Fibroblast of lung (primary cell): ENCODE measurements at regions not wholly inside any gene's neighbourhood (a gene's known extent, or its start where the extent isn't known, plus 50 kb on each side); places are given as distances from the start of the nearest gene placed in this dataset.

Experiments used
- DNase-seq, 2 donors: peaks; one replicate each; pipeline versions ENCODE4 v3.0.0 to v3.0.0-alpha.2; 2010; ENCODE audit warnings: low read depth in 2 of 2
- H2AFZ ChIP-seq: 2 replicates; pipeline ENCODE4 v1.5.1; 2012; ENCODE audit warnings: low read length, control low read depth, inconsistent platforms
- H3K27ac ChIP-seq: 2 replicates; pipeline ENCODE4 v1.5.1; 2011; ENCODE audit warnings: low read length, control low read depth; ENCODE audit not compliant: insufficient read depth
- H3K27me3 ChIP-seq: 2 replicates; pipeline ENCODE4 v1.5.1; 2011; ENCODE audit warnings: mild to moderate bottlenecking, low read length; ENCODE audit not compliant: control insufficient read depth, insufficient read depth
- H3K36me3 ChIP-seq: 2 replicates; pipeline ENCODE4 v1.5.1; 2011; ENCODE audit warnings: low read length; ENCODE audit not compliant: control insufficient read depth, insufficient read depth
- H3K4me1 ChIP-seq: 2 replicates; pipeline ENCODE4 v1.5.1; 2011; ENCODE audit warnings: low read length; ENCODE audit not compliant: control insufficient read depth, insufficient read depth; ENCODE audit errors: extremely low read depth
- H3K4me2 ChIP-seq: 2 replicates; pipeline ENCODE4 v1.5.1; 2011; ENCODE audit warnings: low read length, control low read depth; ENCODE audit not compliant: insufficient read depth; ENCODE audit errors: extremely low read depth
- H3K4me3 ChIP-seq, 4 experiments: fragments of 200-600 bp in 1 of 4; sonication (generic) in 1 of 4; replicated peaks in 1 of 4; 2 replicates each; pipeline ENCODE4 v1.5.1; 2011 to 2016; ENCODE audit warnings: low read length in 4 of 4, low read depth in 3 of 4, mild to moderate bottlenecking in 3 of 4, control low read depth in 2 of 4, inconsistent platforms in 1 of 4, mixed read lengths in 1 of 4; ENCODE audit not compliant: insufficient read depth in 1 of 4; ENCODE audit errors: control extremely low read depth in 1 of 4
- H3K79me2 ChIP-seq: 2 replicates; pipeline ENCODE4 v1.5.1; 2012; ENCODE audit warnings: mild to moderate bottlenecking, low read length, inconsistent platforms; ENCODE audit not compliant: control insufficient read depth, insufficient read depth
- H3K9ac ChIP-seq: 2 replicates; pipeline ENCODE4 v1.5.1; 2011; ENCODE audit warnings: mild to moderate bottlenecking, low read length, control low read depth; ENCODE audit not compliant: insufficient read depth
- H3K9me3 ChIP-seq: 2 replicates; pipeline ENCODE4 v1.5.1; 2012; ENCODE audit warnings: low read depth, low read length; ENCODE audit not compliant: control insufficient read depth, insufficient read depth
- H4K20me1 ChIP-seq: 2 replicates; pipeline ENCODE4 v1.5.1; 2011; ENCODE audit warnings: low read length; ENCODE audit not compliant: control insufficient read depth, insufficient read depth; ENCODE audit errors: extremely low read depth
- EZH2 ChIP-seq: IDR thresholded peaks from 2 replicates; pipeline ENCODE4 v1.5.1; 2012; ENCODE audit warnings: low read length, control low read depth, mild to moderate bottlenecking; ENCODE audit errors: missing control alignments
- TF ChIP-seq, protein P1 (sequence below), 2 donors: IDR thresholded peaks in 1 of 2; conservative IDR thresholded peaks in 1 of 2; 1 replicate in 1 of 2; 2 replicates in 1 of 2; pipeline ENCODE4 v1.5.1; 2011 to 2012; ENCODE audit warnings: low read length in 2 of 2, control low read depth in 1 of 2, inconsistent platforms in 1 of 2, low read depth in 1 of 2, mild to moderate bottlenecking in 1 of 2

DNA sequence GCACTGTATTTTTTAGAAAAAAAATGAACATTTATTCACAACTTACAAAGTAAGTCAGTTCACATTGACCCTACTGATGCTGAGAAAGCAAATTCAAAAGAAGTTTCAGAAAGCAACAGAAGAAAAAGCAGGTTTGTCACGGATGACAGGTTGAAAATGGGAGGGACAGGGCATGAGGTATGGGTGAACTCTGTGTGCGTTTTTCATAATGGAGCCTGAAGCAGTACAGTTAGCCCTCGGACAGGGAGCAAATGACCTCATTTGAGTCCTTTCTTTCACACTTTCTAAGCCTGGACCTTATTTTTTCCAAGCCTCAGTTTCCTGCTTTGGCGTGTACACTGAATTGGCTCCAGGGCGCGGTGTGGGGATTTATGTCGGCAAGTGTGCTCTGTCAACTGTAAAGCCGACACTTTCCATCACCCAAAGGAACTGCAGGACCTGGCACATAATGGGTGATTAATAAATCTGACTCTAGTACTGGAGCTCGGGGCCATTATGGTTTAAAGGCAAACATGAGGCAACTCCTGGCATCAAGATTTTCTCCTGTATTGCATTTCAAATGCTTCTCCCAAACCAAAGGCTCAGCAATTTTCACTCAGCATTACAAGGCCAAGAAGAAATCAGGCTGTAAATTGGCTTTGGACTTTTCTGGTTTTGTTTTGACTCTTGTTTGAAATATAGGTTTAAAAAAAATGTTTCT lies 345.5 kb upstream of the DUSP10 start:
- H3K27ac ChIP-seq = no peak overlapping the region
- no peaks in the 10 kb centered on the region for H3K27me3 ChIP-seq
- H4K20me1 ChIP-seq = no peaks in the 10 kb centered on the region
- TF ChIP-seq, protein P1, sequence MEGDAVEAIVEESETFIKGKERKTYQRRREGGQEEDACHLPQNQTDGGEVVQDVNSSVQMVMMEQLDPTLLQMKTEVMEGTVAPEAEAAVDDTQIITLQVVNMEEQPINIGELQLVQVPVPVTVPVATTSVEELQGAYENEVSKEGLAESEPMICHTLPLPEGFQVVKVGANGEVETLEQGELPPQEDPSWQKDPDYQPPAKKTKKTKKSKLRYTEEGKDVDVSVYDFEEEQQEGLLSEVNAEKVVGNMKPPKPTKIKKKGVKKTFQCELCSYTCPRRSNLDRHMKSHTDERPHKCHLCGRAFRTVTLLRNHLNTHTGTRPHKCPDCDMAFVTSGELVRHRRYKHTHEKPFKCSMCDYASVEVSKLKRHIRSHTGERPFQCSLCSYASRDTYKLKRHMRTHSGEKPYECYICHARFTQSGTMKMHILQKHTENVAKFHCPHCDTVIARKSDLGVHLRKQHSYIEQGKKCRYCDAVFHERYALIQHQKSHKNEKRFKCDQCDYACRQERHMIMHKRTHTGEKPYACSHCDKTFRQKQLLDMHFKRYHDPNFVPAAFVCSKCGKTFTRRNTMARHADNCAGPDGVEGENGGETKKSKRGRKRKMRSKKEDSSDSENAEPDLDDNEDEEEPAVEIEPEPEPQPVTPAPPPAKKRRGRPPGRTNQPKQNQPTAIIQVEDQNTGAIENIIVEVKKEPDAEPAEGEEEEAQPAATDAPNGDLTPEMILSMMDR (conservative IDR thresholded peaks at IDR 0.05 in 1 of 2, IDR thresholded peaks at IDR 0.05 in 1 of 2; ENCODE audit: low read depth in 1 of 2, low read length in 2 of 2) = no peak
- no peak for TF ChIP-seq EZH2
- no peaks in the 10 kb centered on the region for H3K36me3 ChIP-seq
- no peak overlapping the region for H3K9ac ChIP-seq
- no peaks in the 10 kb centered on the region for H3K79me2 ChIP-seq
- no peaks in the 10 kb centered on the region for H3K4me1 ChIP-seq
- DNase-seq = peak in 1 of 2 donors; percentile 18
- H3K4me2 ChIP-seq = no peak overlapping the region
- no peak overlapping the region for H2AFZ ChIP-seq
- H3K4me3 ChIP-seq = no peak overlapping the region
- H3K9me3 ChIP-seq = no peaks in the 10 kb centered on the region

DNA sequence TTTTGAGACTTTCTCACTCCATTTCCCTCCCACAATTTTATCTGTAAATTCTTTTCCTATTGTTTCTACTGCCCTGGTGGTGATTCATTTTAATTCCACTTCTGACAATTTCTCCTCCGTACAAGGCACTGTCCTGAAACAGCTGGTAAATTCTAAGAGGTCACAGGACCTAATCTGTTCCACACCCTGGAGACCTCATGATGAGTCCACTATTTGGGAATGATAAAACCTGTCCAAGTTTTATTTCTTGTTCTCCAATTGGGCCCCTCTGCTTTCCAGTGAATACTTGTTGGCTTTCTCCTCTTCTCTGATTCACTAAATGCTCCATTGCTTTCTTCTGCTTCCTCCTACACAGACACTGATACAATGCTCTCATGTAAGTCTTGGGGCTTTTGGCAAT lies 343.1 kb upstream of the DUSP10 start:
- no peaks in the 10 kb centered on the region for H3K9me3 ChIP-seq
- no peaks in the 10 kb centered on the region for H3K4me1 ChIP-seq
- no peak overlapping the region for H3K9ac ChIP-seq
- no peaks in the 10 kb centered on the region for H4K20me1 ChIP-seq
- no peak overlapping the region for H3K4me3 ChIP-seq
- H3K27ac ChIP-seq = no peak overlapping the region
- no peak overlapping the region for H3K4me2 ChIP-seq
- H3K27me3 ChIP-seq = no peaks in the 10 kb centered on the region
- H3K79me2 ChIP-seq = no peaks in the 10 kb centered on the region
- H2AFZ ChIP-seq = no peak overlapping the region
- TF ChIP-seq, protein P1 (conservative IDR thresholded peaks at IDR 0.05 in 1 of 2, IDR thresholded peaks at IDR 0.05 in 1 of 2; ENCODE audit: low read depth in 1 of 2, low read length in 2 of 2) = no peak
- no peak for TF ChIP-seq EZH2
- no peaks in the 10 kb centered on the region for H3K36me3 ChIP-seq
- DNase-seq = peak in 1 of 2 donors; percentile 95

DNA sequence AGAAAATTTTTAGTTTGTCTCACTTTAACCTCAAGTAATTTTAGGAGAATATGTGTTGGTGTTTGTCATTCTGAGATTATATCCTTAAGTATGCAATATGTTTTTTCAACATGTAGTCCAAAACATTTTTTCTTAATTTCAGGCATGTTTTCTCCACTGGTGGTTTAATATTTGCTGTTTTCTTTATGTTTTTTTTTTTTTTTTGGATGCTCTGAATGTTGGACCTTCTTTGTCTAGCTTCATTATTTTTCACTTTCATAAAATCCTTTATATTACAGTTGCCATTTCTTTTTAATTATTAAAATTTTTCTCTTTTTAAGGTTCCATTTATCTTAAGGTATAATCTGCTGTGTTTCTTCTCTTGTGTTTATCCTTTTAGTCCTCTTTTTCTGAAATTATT lies 342.2 kb upstream of the DUSP10 start:
- H3K36me3 ChIP-seq = no peaks in the 10 kb centered on the region
- no peak overlapping the region for H3K9ac ChIP-seq
- no peak overlapping the region for H2AFZ ChIP-seq
- TF ChIP-seq EZH2 = no peak
- TF ChIP-seq, protein P1 (conservative IDR thresholded peaks at IDR 0.05 in 1 of 2, IDR thresholded peaks at IDR 0.05 in 1 of 2; ENCODE audit: low read depth in 1 of 2, low read length in 2 of 2) = no peak
- no peak overlapping the region for H3K27ac ChIP-seq
- H3K4me3 ChIP-seq = no peak overlapping the region
- H4K20me1 ChIP-seq = no peaks in the 10 kb centered on the region
- H3K4me1 ChIP-seq = peaks cover 4% of the 10 kb centered on the region
- H3K27me3 ChIP-seq = no peaks in the 10 kb centered on the region
- no peaks in the 10 kb centered on the region for H3K9me3 ChIP-seq
- no peak overlapping the region for H3K4me2 ChIP-seq
- DNase-seq = peak in 1 of 2 donors; percentile 14
- no peaks in the 10 kb centered on the region for H3K79me2 ChIP-seq
